Peyer's patch (tissue), 4 donors: ENCODE measurements at regions not wholly inside any gene's neighbourhood (a gene's known extent, or its start where the extent isn't known, plus 50 kb on each side); places are given as distances from the start of the nearest gene placed in this dataset.

Experiments
- DNase-seq, 3 donors: peaks; one replicate each; pipeline ENCODE4 v3.0.0-alpha.2; 2017 to 2019
- H3K27ac ChIP-seq, 4 donors: fragments of 200-600 bp; sonication (generic); one replicate each; pipeline ENCODE4 v1.5.1; 2016 to 2019
- H3K27me3 ChIP-seq, 2 donors: fragments of 200-600 bp; sonication (generic); one replicate each; pipeline ENCODE4 v1.5.1; 2019
- H3K36me3 ChIP-seq, 3 donors: fragments of 200-600 bp; sonication (generic); one replicate each; pipeline ENCODE4 v1.5.1; 2016 to 2019
- H3K4me1 ChIP-seq, 4 donors: fragments of 200-600 bp; sonication (generic); one replicate each; pipeline ENCODE4 v1.5.1; 2016 to 2019
- H3K4me3 ChIP-seq, 4 donors: fragments of 200-600 bp; sonication (generic); 1 replicate in 3 of 4; 2 replicates in 1 of 4; pipeline ENCODE4 v1.5.1; 2016 to 2019; ENCODE audit warnings: mild to moderate bottlenecking in 1 of 4
- H3K9me3 ChIP-seq, 4 donors: fragments of 200-600 bp; sonication (generic); one replicate each; pipeline ENCODE4 v1.5.1; 2016 to 2019; ENCODE audit warnings: mild to moderate bottlenecking in 1 of 4
- CTCF ChIP-seq, 6 experiments: fragments of 450-650 bp in 4 of 6; fragments of 200-600 bp in 2 of 6; sonication (generic) in 1 of 6; IDR thresholded peaks; one replicate each; pipeline ENCODE4 v1.5.1; 2017 to 2019; ENCODE audit warnings: antibody characterized with exemption in 6 of 6, mild to moderate bottlenecking in 3 of 6, moderate library complexity in 1 of 6
- POLR2A ChIP-seq, 2 donors: fragments of 450-650 bp; IDR thresholded peaks; one replicate each; pipeline ENCODE4 v1.5.1; 2017; ENCODE audit warnings: antibody characterized with exemption in 2 of 2, mild to moderate bottlenecking in 2 of 2, moderate library complexity in 2 of 2

- TF ChIP-seq POLR2A (IDR thresholded peaks at IDR 0.05) (no peak), CTCF (IDR thresholded peaks at IDR 0.05) (no peak)
- no peaks in the 10 kb centered on the region for H3K27me3 ChIP-seq
- peaks cover 0 to 3% (median 0%) of the 10 kb centered on the region in 4 donors for H3K9me3 ChIP-seq
- H3K27ac ChIP-seq: peak overlapping the region in 1 of 4 donors; percentile 33
- no peak for DNase-seq
- H3K36me3 ChIP-seq: no peaks in the 10 kb centered on the region
- peaks cover 0 to 4% (median 0%) of the 10 kb centered on the region in 4 donors for H3K4me1 ChIP-seq
- H3K4me3 ChIP-seq: no peak overlapping the region
Observed at GRCh38 chr13:42466123-42466522, 107.8 kb upstream of the TNFSF11 start.

- H3K4me3 ChIP-seq: no peak overlapping the region
- TF ChIP-seq POLR2A (IDR thresholded peaks at IDR 0.05) (no peak), CTCF (IDR thresholded peaks at IDR 0.05) (no peak)
- no peaks in the 10 kb centered on the region for H3K9me3 ChIP-seq
- no peaks in the 10 kb centered on the region for H3K27me3 ChIP-seq
- H3K36me3 ChIP-seq: no peaks in the 10 kb centered on the region
- no peak for DNase-seq
- H3K27ac ChIP-seq: no peak overlapping the region
- peaks cover 0 to 4% (median 0%) of the 10 kb centered on the region in 4 donors for H3K4me1 ChIP-seq
Observed at GRCh38 chr13:42466609-42467008, 107.3 kb upstream of the TNFSF11 start.

GRCh38 chr13:42474954-42475353 is 99.0 kb upstream of the TNFSF11 start:
- no peak for DNase-seq
- no peak for TF ChIP-seq CTCF (IDR thresholded peaks at IDR 0.05)
- TF ChIP-seq POLR2A (IDR thresholded peaks at IDR 0.05): no peak
- H3K27ac ChIP-seq: no peak overlapping the region

GRCh38 chr13:42477596-42478190 is 96.3 kb upstream of the TNFSF11 start:
- Histone ChIP-seq H3K27ac (no peak overlapping the region), H3K4me3 (no peak overlapping the region), H3K9me3 (no peaks in the 10 kb centered on the region), H3K36me3 (no peaks in the 10 kb centered on the region), H3K27me3 (no peaks in the 10 kb centered on the region), H3K4me1 (no peaks in the 10 kb centered on the region)
- no peak for DNase-seq
- TF ChIP-seq CTCF (IDR thresholded peaks at IDR 0.05): no peak

More at GRCh38 chr13:42474954-42475353, 99.0 kb upstream of the TNFSF11 start:
- Histone ChIP-seq H3K36me3 (no peaks in the 10 kb centered on the region), H3K4me1 (no peaks in the 10 kb centered on the region), H3K9me3 (no peaks in the 10 kb centered on the region), H3K4me3 (no peak overlapping the region), H3K27me3 (no peaks in the 10 kb centered on the region)

GRCh38 chr13:42478531-42479156 is 95.3 kb upstream of the TNFSF11 start:
- H3K4me1 ChIP-seq: no peaks in the 10 kb centered on the region
- no peaks in the 10 kb centered on the region for H3K36me3 ChIP-seq
- TF ChIP-seq POLR2A (IDR thresholded peaks at IDR 0.05) (no peak), CTCF (IDR thresholded peaks at IDR 0.05) (peak in 4 of 6 experiments; percentile 31 to 59 (median 42))
- no peaks in the 10 kb centered on the region for H3K9me3 ChIP-seq
- no peak overlapping the region for H3K4me3 ChIP-seq
- no peaks in the 10 kb centered on the region for H3K27me3 ChIP-seq
- no peak overlapping the region for H3K27ac ChIP-seq
- no peak for DNase-seq
